ENCODE measurements at regions not wholly inside any gene's neighbourhood (a gene's known extent, or its start where the extent isn't known, plus 50 kb on each side); places are given as distances from the start of the nearest gene placed in this dataset.

GRCh38 chr3:20503394-20504082 lies 317.5 kb upstream of the SGO1 start:
- Histone ChIP-seq H2BK120ac (ENCODE audit: low read depth, low read length) (no peak overlapping the region), H4K8ac (ENCODE audit: low read depth in 2 of 2, low read length in 2 of 2) (no peak overlapping the region), H2BK5ac (ENCODE audit: low read depth, low read length, poor library complexity, severe bottlenecking) (no peak overlapping the region), H4K5ac (ENCODE audit: low read depth, low read length) (no peak overlapping the region), H3K4ac (ENCODE audit: low read depth, low read length) (no peak overlapping the region), H3K27ac (ENCODE audit: insufficient read depth, low read length) (no peak overlapping the region), H4K20me1 (ENCODE audit: insufficient read depth, low read length) (no peaks in the 10 kb centered on the region), H3K4me3 (ENCODE audit: insufficient read depth, low read depth, low read length) (no peak overlapping the region), H3K9me3 (ENCODE audit: control insufficient read depth, insufficient read depth, low read length) (no peaks in the 10 kb centered on the region), H3K18ac (ENCODE audit: low read depth, low read length) (no peak overlapping the region), H2BK15ac (ENCODE audit: low read depth, low read length) (no peak overlapping the region), H3K9ac (ENCODE audit: low read depth, low read length) (no peak overlapping the region), H2AK5ac (ENCODE audit: low read depth, low read length) (no peak overlapping the region), H3K56ac (ENCODE audit: extremely low read depth, insufficient read depth, low read length) (no peak overlapping the region), H3K4me1 (ENCODE audit: control insufficient read depth, insufficient read depth, low read length) (no peaks in the 10 kb centered on the region), H2BK20ac (ENCODE audit: low read depth, low read length) (no peak overlapping the region), H4K91ac (ENCODE audit: insufficient read depth, low read depth, low read length) (no peak overlapping the region), H3K4me2 (ENCODE audit: low read depth, low read length) (no peak overlapping the region), H3K14ac (replicated peaks; ENCODE audit: low read depth, low read length) (no peak overlapping the region), H2AK9ac (replicated peaks; ENCODE audit: low read depth, low read length, poor library complexity) (no peak overlapping the region), H2AFZ (replicated peaks; ENCODE audit: low read length, poor library complexity) (no peak overlapping the region), H3K27me3 (ENCODE audit: control insufficient read depth, insufficient read depth, low read length) (no peaks in the 10 kb centered on the region), H3K36me3 (ENCODE audit: control insufficient read depth, insufficient read depth, low read length) (no peaks in the 10 kb centered on the region), H3K9me1 (ENCODE audit: insufficient read depth, low read length) (no peaks in the 10 kb centered on the region), H3K79me1 (ENCODE audit: low read depth in 1 of 2, low read length in 2 of 2) (no peaks in the 10 kb centered on the region), H3K23ac (ENCODE audit: low read depth, low read length) (no peak overlapping the region)
- no peak for DNase-seq
- no TSS peak for BruUV-seq (replicated peaks)
- no peak for ATAC-seq (ENCODE audit: low read depth)
- WGBS, 2 experiments (ENCODE audit: extremely low coverage in 2 of 2, insufficient read length in 1 of 2), result no CpG with 5 or more reads among the region's 1 CpG
- in situ Hi-C loops (cut with MboI; ENCODE audit: low sequenced_read_pairs), result loop anchor here (25.0 kb wide), 2 partner anchors 1384 to 1609 kb away; no protein-coding TSS in a partner anchor
- TF ChIP-seq USF2 (IDR thresholded peaks at IDR 0.05; ENCODE audit: low read depth, low read length) (no peak), CTCF (conservative IDR thresholded peaks at IDR 0.05; ENCODE audit: low read depth, low read length) (no peak), NFE2L2 (IDR thresholded peaks at IDR 0.05; ENCODE audit: low read depth, low read length) (no peak), MXI1 (IDR thresholded peaks at IDR 0.05; ENCODE audit: borderline replicate concordance, low read depth, low read length) (no peak)
- POLR2A ChIA-PET (ENCODE audit: unreplicated experiment), result no interaction called here
- dilution Hi-C loops (cut with HindIII; ENCODE audit: low sequenced_read_pairs, unreplicated experiment), result no loop called here
- CTCF ChIA-PET, result interaction anchor here (1.0 kb wide), 1 partner anchor 119 kb away, joined by 3 read pairs; no protein-coding TSS in a partner anchor
- intact Hi-C loops (cut with micrococcal nuclease), result no loop called here
